HG03439 (cell line): ENCODE measurements at regions not wholly inside any gene's neighbourhood (a gene's known extent, or its start where the extent isn't known, plus 50 kb on each side); places are given as distances from the start of the nearest gene placed in this dataset.

ENCODE experiments used
- ATAC-seq: cut with Tn5 transposase; IDR thresholded peaks from one replicate; pipeline ENCODE4 v1.9.1; 2021; ENCODE audit warnings: mild to moderate bottlenecking, moderate library complexity; ENCODE audit not compliant: unreplicated experiment

GRCh38 chr15:91710080-91710698 lies 143.3 kb upstream of the SLCO3A1 start:
- no peak for ATAC-seq

DNA sequence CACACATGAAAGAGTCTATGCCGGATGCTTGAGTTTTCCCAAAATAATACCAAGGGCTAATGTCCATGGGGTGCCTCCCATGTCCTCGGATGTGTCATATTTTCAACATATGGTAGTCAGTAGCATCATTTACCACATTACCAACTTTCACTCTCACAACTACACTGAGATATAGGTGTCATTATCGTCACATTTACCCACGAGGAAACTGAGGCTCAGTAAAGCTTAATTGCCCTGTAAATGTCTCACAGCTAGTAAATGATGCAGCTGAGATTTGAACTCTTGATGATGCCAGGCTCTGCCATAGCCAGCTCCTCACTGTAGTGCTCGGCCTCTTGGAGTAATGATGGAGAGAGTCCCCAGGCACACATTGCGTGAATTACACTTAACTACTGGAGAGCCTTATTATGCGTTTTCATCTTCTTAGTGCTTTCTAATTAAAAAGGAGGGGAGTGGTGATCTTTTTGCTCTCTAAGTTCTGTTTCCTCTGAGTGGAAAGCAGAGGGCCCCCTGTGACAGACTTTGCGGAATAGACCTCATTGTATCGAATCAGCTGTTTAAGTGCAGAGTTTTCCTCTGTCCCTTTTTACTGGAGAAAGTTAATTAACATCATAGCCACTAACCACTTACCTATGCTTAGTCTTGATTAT lies 142.0 kb upstream of the SLCO3A1 start:
- no peak for ATAC-seq

GRCh38 chr15:91712286-91712685 lies 141.2 kb upstream of the SLCO3A1 start:
- ATAC-seq, result no peak

DNA sequence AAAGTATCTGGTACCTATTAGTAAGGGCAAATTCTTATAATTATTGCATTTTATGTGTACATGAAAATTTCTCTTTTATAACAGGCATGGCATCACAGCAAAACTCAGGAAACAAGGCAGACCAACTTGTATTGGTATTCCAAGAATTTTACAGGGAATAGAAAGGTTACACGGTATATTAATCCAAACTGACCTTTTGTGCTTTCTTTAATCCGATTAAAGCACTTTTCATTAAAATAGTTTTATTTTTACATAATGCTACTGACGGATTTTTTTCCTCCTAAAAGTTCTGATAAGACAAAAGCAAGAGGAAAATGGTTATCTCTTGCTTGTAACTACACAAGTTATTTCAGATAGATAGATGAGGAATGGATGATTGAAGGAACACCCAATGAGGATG lies 137.0 kb upstream of the SLCO3A1 start:
- ATAC-seq, result no peak

DNA sequence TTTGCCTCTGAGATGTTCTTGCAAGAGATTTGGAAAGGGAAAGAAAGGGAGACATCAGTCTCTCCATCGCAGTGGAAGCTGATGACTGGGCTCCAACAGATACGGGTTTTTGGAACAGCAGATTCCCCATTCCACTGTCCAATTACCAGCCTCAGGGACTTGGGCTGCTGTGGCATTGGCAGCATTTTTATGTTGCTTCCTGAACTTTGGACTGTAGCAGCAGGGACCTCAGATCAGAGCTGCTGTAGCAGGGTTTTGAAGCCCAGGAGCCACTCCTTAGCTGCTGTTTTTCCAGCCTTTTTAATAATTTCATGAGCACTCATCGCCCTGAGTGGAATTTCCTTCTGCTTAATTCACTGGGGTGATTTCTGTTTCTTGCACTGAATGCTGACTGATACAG lies 135.7 kb upstream of the SLCO3A1 start:
- ATAC-seq, result no peak

- ATAC-seq, result no peak
Observed at GRCh38 chr15:91723959-91724358, 129.5 kb upstream of the SLCO3A1 start.

DNA sequence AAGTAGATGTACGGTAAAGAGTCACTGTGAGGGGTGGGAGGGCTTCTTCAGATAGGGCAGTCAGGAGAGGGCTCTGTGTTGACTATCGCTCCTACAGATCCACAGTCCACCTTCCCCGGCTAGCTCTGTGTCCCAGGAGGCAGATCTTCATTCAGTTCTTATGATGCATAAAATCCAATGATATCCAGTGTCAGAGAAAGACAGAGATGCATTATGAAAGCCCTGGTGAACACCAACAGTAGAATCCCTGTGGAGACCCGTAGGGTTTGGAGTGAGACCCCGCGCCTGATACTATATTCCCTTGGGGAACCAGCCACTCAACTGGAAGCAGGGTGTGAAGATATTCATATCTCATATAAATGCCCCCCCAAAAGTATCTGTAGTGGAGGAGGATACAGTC lies 119.8 kb upstream of the SLCO3A1 start:
- ATAC-seq, result no peak

DNA sequence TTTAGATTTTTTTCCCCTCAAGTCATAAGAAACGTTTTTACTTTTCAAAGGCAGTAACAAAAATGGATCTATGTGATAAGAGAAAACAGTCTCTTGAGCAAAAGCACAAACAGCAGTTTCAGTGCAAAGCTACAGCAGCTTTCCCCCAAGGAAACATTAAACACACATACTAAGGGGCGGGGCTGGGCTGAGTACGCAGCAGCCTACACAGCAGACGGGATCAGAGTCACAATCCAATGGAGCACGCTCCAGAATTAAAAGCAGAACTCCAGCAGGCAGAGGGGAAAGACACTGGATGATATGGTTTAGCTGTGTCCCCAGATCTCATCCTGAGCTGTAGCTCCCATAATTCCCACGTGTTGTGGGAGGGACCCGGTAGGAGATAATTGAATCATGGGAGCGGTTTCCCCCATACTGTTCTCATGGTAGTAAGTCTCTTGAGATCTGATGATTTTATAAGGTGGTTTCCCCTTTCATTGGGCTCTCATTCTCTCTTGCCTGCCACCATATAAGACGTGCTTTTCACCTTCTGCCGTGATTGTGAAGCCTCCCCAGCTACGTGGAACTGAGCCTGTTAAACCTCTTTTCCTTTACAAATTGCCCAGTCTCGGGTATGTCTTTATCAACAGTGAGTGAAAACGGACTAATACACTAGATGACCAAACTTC lies 116.2 kb upstream of the SLCO3A1 start:
- ATAC-seq, result no peak

DNA sequence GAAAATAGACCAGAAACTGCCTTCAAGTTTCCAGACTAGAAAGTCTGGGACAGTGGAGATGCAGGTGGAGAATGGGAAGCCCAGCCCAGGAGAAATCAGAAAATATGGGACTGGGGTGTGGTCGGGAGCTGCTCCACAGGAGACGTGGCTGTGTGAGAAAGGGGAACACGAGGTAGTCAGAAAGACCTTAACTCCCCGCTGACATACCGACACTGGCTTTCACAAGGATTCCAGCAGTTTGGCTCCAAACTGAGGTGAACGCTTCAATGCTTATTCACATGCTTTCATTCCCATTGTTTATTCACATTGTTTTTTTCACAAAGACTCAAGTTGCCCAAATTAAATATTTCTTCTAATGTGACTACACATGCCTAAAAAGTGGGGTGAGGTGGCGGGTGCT lies 111.5 kb upstream of the SLCO3A1 start:
- no peak for ATAC-seq

- ATAC-seq, result no peak
Observed at GRCh38 chr15:91751611-91752010, 101.9 kb upstream of the SLCO3A1 start.

- ATAC-seq, result no peak
Observed at GRCh38 chr15:91752081-91752785, 101.3 kb upstream of the SLCO3A1 start.

- no peak for ATAC-seq
Observed at GRCh38 chr15:91759560-91759959, 93.9 kb upstream of the SLCO3A1 start.

DNA sequence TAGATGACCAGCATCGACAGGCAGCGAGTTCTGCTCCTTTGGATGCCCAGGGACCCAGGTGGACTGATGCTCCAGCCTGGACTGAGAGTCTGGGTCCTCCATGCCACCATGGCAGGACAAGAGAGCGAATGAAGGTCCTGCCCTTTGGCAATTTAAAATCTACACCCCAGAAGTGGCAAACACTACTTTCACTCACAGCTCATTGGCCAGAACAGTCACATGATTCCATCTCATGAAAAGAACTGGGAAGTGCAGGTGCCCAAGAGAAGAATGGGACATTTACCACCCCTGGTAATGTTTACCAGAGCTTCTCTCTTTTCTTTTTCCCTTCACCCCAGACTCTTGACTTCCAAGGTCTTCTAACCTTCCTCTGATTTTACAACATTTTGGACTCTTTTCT lies 87.8 kb upstream of the SLCO3A1 start:
- no peak for ATAC-seq

- ATAC-seq, result no peak
Observed at GRCh38 chr15:91769476-91769875, 84.0 kb upstream of the SLCO3A1 start.

GRCh38 chr15:91769894-91770293 lies 83.6 kb upstream of the SLCO3A1 start:
- no peak for ATAC-seq

- no peak for ATAC-seq
Observed at GRCh38 chr15:91776104-91776503, 77.4 kb upstream of the SLCO3A1 start.

- no peak for ATAC-seq
Observed at GRCh38 chr15:91779960-91780359, 73.5 kb upstream of the SLCO3A1 start.

GRCh38 chr15:91780387-91780786 lies 73.1 kb upstream of the SLCO3A1 start:
- ATAC-seq, result no peak

DNA sequence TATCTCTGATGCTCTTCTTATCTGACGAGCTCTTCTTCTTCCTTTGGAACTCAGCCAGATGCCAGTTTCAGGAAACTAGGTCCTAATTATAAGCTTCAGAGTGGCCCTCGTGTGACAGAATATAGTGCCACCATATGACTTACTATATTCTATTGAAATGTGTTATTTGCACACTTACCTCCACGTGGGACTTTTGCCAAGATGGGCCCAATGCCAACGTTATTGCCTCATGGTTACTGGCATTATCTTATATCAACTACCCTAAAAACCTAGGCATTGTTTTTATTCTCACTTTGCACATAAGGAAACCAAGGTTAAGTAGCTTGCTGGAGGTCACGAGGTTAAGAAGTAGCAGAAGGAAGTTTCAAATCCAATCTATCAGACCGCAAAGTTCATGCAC lies 71.3 kb upstream of the SLCO3A1 start:
- ATAC-seq, result no peak

- no peak for ATAC-seq
Observed at GRCh38 chr15:91783008-91783407, 70.5 kb upstream of the SLCO3A1 start.

GRCh38 chr15:91783451-91783850 lies 70.1 kb upstream of the SLCO3A1 start:
- ATAC-seq, result no peak
